GM19023 (cell line): ENCODE measurements at regions not wholly inside any gene's neighbourhood (a gene's known extent, or its start where the extent isn't known, plus 50 kb on each side); places are given as distances from the start of the nearest gene placed in this dataset.

Source experiments
- ATAC-seq: cut with Tn5 transposase; IDR thresholded peaks from one replicate; pipeline ENCODE4 v1.9.1; 2021; ENCODE audit warnings: mild to moderate bottlenecking, moderate library complexity; ENCODE audit not compliant: unreplicated experiment

DNA sequence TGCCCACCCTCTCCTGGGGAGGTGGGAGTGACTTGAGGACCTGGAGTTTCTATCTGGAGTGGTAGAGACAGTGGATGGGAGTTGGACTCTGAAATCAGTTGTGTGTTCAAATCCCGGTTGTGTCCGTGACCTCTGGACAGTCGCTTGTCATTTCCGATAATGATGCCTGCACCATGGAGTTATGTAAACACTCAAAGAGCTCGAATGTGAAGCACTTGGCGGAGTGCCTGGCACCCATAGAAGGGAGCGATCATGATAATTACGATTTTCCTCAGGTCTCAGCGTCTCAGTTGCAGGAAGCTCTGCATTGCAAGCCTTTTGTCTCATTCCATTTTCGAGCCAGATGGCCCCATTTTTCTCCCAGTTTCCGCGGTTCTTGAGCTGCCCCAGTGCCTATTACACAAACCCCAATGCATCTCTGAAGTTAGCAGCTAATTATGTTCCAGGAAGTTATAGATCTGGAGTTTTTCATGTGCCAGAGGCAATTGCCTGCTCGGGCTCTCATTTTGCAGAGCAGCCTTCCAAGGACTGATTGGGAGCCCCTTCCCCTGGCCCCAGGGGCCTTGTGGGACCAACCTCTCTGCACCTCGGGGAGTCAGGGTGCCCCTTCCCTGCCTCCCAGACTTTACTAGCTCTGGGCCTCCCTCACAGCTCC lies 175.5 kb upstream of the MVB12B start:
- no peak for ATAC-seq

- ATAC-seq = no peak
These were observed 174.9 kb upstream of the MVB12B start for GRCh38 chr9:126151686-126152134.

GRCh38 chr9:126152622-126153362 lies 173.8 kb upstream of the MVB12B start:
- no peak for ATAC-seq

DNA sequence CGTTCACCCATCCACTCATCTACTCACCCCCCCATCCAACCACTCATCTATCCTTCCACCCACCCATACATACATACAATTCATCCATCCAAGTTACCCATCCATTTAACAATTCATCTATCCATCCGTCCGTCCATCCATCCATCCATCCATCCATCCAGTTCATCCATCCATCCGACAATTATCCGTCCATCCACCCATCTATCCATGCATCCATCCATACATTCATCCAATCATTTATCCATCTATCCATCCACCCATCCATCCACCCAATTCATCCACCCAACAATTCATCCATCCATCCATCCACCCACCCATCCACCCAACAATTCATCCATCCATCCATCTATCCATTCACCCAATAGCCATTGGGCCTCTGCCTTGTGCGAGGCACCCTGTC lies 173.2 kb upstream of the MVB12B start:
- ATAC-seq = no peak

DNA sequence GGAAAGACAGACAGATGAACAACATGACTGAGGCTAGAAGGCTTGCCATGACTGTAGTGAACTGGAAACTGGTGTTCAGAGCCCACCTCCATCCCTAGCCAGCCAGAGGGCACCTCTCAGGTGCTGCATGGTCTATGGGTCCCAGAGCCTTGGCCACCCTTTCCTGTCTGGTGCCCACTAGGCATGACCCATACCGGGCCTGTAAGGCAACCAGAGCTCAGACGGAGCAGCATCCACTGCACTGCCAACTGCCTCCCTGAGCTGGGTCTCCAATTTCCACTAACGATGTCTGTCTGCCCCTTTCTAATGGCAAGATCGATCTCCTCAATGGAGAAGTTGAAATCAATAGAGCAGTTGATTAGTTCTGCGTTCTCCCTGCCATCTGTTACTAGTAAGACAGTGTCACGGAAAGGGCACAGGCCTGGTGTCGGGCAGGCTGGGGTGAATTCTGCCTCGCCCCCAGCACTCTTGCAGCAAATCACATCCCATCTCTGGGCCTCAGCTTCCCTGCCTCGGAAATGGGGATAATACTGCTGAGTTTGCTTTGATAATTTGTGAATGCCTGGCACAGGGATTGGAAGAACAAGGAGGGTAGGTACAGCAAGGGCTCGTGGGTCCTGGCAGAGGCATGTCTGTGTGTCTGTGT lies 172.3 kb upstream of the MVB12B start:
- ATAC-seq = no peak

- no peak for ATAC-seq
These were observed 171.8 kb upstream of the MVB12B start for GRCh38 chr9:126154869-126155268.

DNA sequence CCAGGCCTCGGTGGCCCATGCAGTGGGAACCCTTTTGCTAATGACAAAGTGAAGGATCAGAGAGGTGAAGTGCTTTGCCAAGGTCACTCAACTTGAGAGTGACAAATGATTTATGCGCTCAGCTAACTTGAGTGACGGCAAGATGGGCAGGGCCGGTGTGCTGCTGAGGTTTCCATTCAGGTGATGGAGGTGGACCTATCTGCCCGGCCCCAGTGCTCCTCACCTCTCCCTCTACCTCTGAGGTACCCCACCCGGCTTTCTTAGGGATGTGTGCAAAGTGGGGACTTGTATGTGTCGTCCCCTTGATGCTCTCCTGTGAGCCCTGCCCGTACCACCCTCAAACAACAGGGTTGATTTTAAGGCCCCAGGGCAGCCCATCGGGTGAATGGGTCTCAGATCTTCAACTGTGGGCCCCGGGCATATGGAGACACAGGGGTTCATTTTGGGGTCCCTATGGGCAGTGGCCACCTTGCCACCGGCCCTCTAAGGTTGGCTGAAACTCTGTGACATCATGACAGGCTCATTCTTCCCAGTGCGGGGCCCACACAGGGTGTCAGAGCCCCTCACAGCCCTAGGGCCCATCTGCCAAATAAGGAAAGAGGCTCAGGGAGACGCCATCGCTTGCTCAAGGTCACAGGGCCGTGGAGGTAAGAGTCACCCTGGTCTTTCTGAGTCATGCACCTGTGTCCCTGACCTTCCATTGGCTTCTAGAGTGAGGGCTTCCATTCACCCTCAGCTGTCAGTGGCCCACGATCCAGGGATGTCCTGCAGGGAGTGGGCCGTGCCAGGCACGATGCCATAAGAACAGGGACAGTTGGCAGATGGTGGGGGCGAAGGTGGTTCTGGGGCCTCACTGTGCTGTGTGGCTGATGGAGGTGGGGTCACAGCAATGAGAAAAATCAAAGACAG lies 170.6 kb upstream of the MVB12B start:
- ATAC-seq = no peak

DNA sequence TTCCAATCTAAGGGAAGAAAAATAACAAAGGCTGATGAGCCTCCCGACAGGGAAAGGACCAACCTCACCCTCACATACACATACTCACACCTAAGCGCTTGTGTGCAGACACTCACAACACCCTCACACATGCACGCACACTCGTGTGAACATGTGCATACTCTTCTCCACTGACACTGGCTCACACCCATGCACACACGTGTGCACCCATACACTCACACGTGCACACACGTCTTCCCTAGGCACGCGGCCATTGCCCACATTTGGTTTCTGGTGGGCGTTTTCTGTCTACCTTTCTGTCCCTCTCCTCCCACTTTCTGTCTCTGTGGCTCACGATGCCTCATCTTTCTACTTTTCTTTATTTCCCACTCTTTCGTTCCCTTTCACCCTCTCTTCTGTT lies 169.7 kb upstream of the MVB12B start:
- ATAC-seq = no peak

- no peak for ATAC-seq
These were observed 169.2 kb upstream of the MVB12B start for GRCh38 chr9:126157423-126157822.

DNA sequence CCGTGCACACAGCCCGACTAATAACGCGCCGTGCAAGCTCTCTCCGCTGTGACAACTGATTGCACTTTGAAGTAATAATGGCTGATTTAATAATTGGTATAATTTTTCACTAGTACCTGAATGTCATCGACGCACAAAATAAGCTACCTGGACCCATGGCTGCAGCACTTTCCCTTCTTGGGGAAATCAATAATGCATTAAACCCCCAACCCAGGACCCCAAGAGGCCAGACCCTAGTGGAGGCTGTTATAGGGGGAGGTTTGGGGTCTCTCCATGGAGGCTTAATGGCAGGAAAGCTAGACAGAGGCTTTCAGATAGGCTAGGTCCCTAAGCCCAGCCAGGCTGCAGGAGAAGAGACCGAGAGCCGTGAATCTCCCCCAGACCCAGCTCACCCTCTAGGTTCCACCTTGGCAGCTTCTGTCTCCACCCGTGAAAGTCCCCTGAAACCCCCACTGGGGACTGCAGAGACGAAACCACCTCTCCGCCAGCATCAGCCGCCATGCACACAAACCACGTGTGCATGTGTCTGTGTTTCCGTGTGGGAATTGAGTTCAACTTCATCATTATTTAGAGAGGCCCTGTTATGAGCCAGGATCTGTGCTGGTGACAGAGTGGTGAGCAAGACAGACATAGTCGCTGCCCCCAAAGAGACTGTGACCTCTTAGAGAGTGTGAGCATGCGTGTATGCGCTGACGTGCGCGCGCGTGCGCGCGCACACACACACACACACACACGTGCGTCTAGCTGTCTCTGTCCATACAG lies 168.6 kb upstream of the MVB12B start:
- no peak for ATAC-seq

- no peak for ATAC-seq
These were observed 167.8 kb upstream of the MVB12B start for GRCh38 chr9:126158588-126159429.

GRCh38 chr9:126159430-126160060 lies 167.1 kb upstream of the MVB12B start:
- no peak for ATAC-seq

DNA sequence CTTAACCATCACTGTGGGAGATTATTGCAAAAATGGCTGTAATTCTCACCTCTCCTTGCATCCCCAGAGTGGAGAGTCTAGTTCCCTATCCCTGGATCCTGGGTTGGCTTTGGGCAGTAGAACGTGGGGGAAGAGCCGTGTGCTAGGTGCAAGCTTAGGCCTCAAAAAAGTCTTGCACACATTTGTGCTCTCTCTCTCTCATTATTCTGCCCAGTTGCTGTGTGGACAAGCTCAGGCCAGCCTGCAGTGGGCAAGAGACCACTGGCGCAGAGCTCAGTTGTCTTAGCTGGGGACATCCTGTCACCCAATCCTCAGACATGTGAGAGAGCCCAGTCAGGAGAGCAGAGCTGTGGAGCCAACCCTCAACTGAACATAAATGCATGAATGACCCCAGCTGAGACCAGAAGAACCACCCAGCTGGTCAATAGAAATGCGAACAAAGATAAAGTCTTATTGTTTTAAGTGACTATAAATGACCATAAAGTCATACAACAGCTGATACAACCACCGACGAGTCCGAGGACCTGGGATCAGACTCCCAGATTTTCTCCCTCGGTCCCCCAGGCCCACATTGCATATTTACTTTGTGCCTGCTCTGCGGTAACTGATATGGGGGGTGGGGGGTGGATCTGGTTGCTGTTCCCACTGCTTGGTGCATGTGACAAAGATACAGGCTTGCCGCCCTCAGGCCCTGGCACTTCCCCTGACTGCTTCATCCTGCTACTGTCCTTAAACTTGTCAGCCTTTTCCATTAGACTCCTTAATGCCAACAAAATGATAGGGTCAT lies 166.4 kb upstream of the MVB12B start:
- no peak for ATAC-seq

DNA sequence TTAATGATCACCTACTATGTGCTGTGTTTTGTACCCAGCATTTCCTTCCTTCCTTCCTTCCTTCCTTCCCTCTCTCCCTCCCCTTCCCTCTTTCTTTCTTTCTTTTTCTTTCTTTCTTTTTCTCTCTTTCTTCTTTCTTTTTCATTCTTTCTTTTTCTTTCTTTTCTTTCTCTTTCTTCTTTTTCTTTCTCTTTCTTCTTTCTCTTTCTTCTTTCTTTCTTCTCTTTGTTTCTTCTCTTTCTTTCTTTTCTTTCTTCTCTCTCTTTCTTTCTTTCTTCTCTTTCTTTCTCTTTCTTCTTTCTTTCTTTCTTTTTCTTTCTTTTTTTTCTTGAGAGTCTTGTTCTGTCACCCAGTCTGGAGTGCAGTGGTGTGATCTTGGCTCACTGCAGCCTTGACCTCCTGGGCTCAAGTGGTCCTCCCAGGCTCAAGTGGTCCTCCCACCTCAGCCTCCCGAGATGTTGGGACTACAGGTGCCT lies 165.7 kb upstream of the MVB12B start:
- no peak for ATAC-seq

- no peak for ATAC-seq
These were observed 163.8 kb upstream of the MVB12B start for GRCh38 chr9:126162611-126163381.

GRCh38 chr9:126164796-126165525 lies 161.7 kb upstream of the MVB12B start:
- no peak for ATAC-seq

DNA sequence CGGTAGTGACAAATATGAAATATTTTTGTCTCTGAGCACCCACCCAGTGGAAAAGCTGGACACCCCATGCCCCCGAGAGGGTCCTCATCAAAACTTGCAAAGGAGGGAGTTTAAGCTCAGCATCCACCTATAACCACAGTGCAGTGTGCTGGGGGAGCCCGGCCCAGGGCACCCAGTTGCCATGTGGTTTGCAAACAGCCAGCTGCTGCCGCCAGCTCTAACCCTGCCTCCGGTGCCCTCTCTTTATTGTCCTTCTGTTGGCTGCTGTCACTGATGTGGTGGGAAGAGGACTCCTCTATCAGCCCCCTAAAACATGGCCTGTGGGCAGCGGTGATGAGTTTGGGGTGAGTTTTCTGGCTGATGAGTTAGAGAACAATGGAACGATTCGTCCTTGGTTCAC lies 160.9 kb upstream of the MVB12B start:
- ATAC-seq = no peak
